SK-N-MC (cell line): ENCODE measurements at regions not wholly inside any gene's neighbourhood (a gene's known extent, or its start where the extent isn't known, plus 50 kb on each side); places are given as distances from the start of the nearest gene placed in this dataset.

ENCODE experiments used
- EZH2 ChIP-seq: fragments of 200-600 bp; sonication (generic); IDR thresholded peaks from one replicate; pipeline ENCODE4 v1.6.1; 2017; ENCODE audit warnings: antibody characterized with exemption
- POLR2AphosphoS5 ChIP-seq: IDR thresholded peaks from 2 replicates; pipeline ENCODE4 v1.6.1; 2012; ENCODE audit warnings: mild to moderate bottlenecking, low read depth, low read length, borderline replicate concordance

DNA sequence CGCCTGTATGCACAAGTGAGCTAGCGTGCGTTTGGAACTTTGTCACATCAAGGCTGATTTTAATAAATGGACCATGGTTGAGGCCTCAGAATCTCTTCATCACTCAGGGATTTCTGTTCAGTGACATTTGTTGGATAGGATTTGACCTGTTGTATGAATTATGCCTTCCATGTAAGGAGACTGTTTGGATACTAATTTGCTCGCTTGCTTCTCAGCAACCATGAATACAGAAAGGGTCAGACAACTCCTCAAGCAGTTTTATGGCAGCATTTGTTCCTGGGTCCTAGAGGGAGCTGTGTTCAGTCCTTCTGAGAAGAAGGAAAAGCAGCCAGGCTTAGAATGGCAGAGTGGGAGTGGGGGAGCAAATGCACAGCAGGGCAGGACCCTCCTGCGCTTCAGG is 269.7 kb upstream of the LCORL start:
- TF ChIP-seq POLR2AphosphoS5: no peak
- TF ChIP-seq EZH2: no peak
